Memory B cell (primary cell): ENCODE measurements at regions not wholly inside any gene's neighbourhood (a gene's known extent, or its start where the extent isn't known, plus 50 kb on each side); places are given as distances from the start of the nearest gene placed in this dataset.
"Not testable (repeated sequence)": the region's sequence is repeated elsewhere in the genome, so short reads cannot be mapped to it uniquely, and the experiment has no call there.

Source experiments
- ATAC-seq: fragments of 150-1000 bp; cut with Tn5 transposase; 2 replicates; pipeline ENCODE4 v1.10.0; 2021; ENCODE audit warnings: low read depth, mild to moderate bottlenecking, moderate library complexity
- DNase-seq, 2 donors: peaks; one replicate each; pipeline ENCODE4 v3.0.0; 2022; ENCODE audit warnings: low spot score in 2 of 2
- H3K27ac Mint-ChIP-seq: one replicate; pipeline ENCODE4 v1.8.0; 2022; ENCODE audit warnings: mild to moderate bottlenecking, moderate library complexity, mixed read lengths
- H3K27me3 Mint-ChIP-seq: one replicate; pipeline ENCODE4 v1.8.0; 2022; ENCODE audit warnings: mixed read lengths
- H3K36me3 Mint-ChIP-seq: one replicate; pipeline ENCODE4 v1.8.0; 2022; ENCODE audit warnings: mild to moderate bottlenecking, mixed read lengths
- H3K4me1 Mint-ChIP-seq: one replicate; pipeline ENCODE4 v1.8.0; 2022; ENCODE audit warnings: mixed read lengths
- H3K4me3 Mint-ChIP-seq: one replicate; pipeline ENCODE4 v1.8.0; 2022; ENCODE audit warnings: mild to moderate bottlenecking, moderate library complexity, mixed read lengths
- H3K9me3 Mint-ChIP-seq: one replicate; pipeline ENCODE4 v1.8.0; 2022; ENCODE audit warnings: mixed read lengths

DNA sequence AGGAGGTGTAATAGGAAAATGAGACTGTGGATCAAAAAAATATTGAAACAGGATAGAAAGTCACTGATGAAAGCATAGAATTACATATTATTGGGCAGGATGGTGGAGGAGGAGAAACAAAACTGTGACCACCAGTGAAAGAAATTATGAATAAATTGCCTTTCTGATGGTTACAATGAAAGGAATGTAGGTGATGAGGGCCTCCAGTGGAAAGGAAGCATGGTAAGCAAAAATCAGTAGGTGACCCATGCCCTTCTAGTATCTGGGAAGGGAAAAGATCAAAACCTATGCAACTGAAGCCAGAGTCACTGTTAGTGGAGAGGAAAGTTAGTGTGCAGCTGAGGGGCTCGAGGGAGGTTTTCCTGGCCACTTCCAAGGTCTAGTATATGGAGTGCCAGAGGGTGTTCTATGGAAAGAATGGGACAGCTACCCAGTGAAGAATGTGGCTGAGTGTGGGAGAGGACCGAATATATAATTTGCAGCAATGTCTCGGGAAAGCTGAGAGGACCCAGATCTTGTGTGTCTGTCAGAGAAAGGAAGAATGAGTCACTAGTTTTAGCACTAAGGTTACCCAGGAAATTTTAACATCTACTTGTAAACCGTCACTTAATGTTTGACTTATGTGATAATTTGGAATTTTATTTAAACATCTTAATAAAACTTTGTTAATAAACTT is 146.2 kb downstream of the NFKBIZ start:
- Mint-ChIP-seq H3K4me3 (no peak overlapping the region), H3K4me1 (peaks cover 27% of the 10 kb centered on the region), H3K36me3 (no peaks in the 10 kb centered on the region), H3K9me3 (no peaks in the 10 kb centered on the region), H3K27me3 (no peaks in the 10 kb centered on the region), H3K27ac (no peak overlapping the region)
- ATAC-seq, result no peak
- no peak for DNase-seq

DNA sequence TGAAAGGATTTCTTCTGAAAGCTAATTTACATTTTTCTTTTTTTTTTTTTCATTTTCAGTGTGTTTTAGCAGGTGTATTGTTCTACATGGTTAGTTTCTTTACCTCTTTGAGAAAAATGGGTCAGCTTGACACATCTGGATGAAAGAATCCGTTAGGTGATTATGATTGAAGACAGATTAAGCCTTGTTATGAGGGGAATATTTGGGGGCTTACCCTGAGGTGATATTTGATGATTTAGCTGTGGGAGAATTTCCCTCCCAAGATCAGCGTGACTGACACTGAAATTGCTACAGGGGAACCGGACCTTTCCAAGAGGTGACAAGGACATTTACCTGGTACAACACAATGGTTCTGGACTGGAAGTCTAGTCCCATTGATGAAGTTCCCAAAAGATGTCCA is 147.5 kb downstream of the NFKBIZ start:
- H3K4me1 Mint-ChIP-seq, result peaks cover 31% of the 10 kb centered on the region
- H3K4me3 Mint-ChIP-seq, result no peak overlapping the region
- peak; percentile 61 for ATAC-seq
- no peak for DNase-seq
- H3K36me3 Mint-ChIP-seq, result no peaks in the 10 kb centered on the region
- no peaks in the 10 kb centered on the region for H3K9me3 Mint-ChIP-seq
- no peaks in the 10 kb centered on the region for H3K27me3 Mint-ChIP-seq
- no peak overlapping the region for H3K27ac Mint-ChIP-seq

DNA sequence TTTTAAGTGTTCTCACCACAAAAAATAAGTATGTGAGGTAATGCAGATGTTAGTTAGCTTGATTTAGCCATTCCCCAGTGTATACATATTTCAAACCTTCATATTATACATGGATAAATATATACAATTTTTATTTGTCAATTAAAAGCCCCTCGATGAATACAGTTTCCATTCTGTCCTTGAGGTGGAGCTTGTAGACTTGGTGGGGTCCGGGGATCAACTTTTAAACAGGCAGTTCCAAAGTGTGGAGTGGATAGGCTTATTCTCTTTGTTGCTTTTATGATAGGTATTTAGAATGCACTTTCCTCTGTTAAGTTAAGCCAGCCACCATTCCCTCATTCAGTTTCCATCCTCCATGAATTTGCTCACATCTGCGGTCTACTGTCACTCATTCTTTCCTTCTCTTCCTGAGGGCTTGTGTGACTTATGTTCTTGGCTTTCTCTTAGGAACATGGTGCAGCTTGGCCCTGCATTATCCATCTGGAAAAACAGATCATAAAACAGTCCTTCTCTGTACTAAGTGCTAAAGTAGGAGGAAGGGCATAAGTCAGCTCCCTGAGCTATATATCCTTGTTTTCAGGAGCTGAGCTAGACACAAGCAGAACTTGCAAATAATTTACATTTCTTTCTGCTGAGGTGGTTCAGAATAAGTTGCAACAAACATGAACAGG is 149.1 kb downstream of the NFKBIZ start:
- Mint-ChIP-seq H3K36me3 (no peaks in the 10 kb centered on the region), H3K9me3 (no peaks in the 10 kb centered on the region), H3K27ac (no peak overlapping the region), H3K4me3 (no peak overlapping the region), H3K4me1 (peaks cover 31% of the 10 kb centered on the region), H3K27me3 (no peaks in the 10 kb centered on the region)
- no peak for ATAC-seq
- DNase-seq, result no peak

DNA sequence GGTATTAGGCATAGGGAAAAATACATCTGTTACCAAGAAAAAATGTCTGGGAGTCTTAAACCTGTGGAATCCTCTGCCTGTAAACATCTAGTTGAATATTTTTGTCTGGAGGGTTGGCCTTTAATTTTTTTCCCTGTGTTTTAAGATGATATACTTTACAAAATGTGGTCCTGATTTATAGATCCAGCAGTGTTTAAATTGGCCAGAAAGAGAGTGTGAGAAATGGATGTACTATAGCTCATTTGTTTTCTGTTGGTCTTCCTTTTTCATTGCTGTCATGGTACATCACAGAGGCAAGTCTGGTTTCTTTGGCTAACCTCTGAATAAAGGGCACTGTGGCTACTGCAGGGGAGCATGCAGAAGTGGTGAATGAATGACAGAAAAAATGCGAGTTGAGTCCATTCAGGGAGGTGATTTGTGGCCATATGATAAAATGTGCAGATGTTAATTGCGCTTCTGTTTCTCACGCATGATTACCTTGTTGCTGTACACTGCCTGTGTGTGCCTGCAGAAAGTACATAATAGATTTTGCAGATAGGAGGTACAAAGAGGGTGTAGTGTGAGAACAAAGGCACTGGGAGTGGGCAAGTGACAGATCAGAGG is 150.0 kb downstream of the NFKBIZ start:
- ATAC-seq, result peak; percentile 40
- no peaks in the 10 kb centered on the region for H3K27me3 Mint-ChIP-seq
- no peak overlapping the region for H3K4me3 Mint-ChIP-seq
- DNase-seq, result no peak
- H3K27ac Mint-ChIP-seq, result no peak overlapping the region
- peaks cover 31% of the 10 kb centered on the region for H3K4me1 Mint-ChIP-seq
- no peaks in the 10 kb centered on the region for H3K36me3 Mint-ChIP-seq
- no peaks in the 10 kb centered on the region for H3K9me3 Mint-ChIP-seq

DNA sequence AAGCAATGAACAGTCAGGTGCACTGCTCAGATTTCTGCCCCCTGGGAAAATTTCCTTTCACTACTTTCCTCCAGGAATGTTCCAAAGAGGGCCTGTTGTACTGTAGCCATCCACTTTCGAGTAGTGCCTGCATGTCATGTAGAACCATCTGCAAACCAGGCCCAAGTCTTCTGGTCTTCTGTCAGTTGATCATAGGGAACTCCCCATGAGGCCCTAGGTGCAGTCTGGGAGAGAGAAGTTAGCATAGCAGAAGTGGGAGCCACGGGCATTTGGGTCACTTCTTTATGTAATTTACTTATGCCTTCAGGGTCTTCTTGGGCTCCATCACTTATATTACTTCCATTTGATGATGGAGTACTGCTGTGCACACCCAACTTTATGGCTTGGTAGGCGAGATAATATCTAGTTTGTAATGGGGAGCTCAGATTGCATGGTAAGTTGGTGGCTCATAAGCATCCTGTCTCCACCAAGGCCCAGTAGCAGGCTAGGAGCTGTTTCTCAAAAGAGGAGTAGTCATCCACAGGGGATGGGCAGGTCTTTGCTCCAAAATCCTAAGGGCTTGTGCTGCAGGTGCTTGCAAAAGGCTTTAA is 151.4 kb downstream of the NFKBIZ start:
- DNase-seq, result no peak
- H3K9me3 Mint-ChIP-seq, result no peaks in the 10 kb centered on the region
- no peak overlapping the region for H3K27ac Mint-ChIP-seq
- no peak overlapping the region for H3K4me3 Mint-ChIP-seq
- H3K4me1 Mint-ChIP-seq, result peaks cover 25% of the 10 kb centered on the region
- H3K36me3 Mint-ChIP-seq, result no peaks in the 10 kb centered on the region
- H3K27me3 Mint-ChIP-seq, result no peaks in the 10 kb centered on the region
- peak; percentile 75 for ATAC-seq

DNA sequence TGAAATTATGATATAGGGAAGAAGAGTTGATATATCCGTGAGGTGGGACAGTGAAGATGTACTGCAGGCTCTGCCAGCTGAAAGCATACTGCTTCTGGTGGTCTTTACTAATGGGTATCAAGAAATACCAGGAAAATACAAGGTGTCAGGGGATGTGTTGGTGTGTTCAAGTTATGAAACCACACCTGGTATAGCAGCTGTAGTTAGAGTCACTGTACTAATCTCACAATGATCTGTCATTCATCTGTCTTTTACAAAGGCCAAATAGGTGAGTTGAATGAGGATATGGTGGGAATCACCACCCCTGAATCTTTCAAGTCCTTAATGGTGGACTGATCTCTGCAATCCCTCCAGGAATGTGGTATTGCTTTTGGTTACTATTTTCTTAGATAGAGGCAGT is 152.7 kb downstream of the NFKBIZ start:
- Mint-ChIP-seq H3K27me3 (no peaks in the 10 kb centered on the region), H3K36me3 (no peaks in the 10 kb centered on the region), H3K4me1 (peaks cover 20% of the 10 kb centered on the region), H3K4me3 (no peak overlapping the region), H3K27ac (no peak overlapping the region), H3K9me3 (no peaks in the 10 kb centered on the region)
- DNase-seq (no peak), ATAC-seq (no peak)

DNA sequence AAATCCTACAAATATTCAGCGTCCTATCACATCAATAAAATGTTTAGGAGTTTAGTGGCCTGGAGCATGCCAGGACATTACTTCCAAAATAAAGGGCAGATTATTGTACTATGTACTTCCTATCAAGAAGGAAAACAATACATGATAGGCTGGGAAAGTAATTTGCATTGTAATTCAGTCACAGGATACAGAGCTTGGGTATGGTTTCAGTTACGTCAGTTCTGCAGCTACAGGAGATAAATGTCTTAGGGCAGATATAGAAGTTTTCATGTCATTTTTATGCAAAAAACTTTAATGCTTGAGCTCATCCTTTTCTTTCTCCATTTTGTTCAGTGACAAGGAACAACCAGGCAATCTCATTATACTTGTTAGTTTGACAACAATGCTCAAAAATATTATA is 155.2 kb downstream of the NFKBIZ start:
- H3K9me3 Mint-ChIP-seq, result peaks cover 1% of the 10 kb centered on the region
- DNase-seq (no peak), ATAC-seq (no peak)
- H3K36me3 Mint-ChIP-seq, result peaks cover 2% of the 10 kb centered on the region
- peaks cover 10% of the 10 kb centered on the region for H3K4me1 Mint-ChIP-seq
- H3K4me3 Mint-ChIP-seq, result no peak overlapping the region
- no peak overlapping the region for H3K27ac Mint-ChIP-seq
- H3K27me3 Mint-ChIP-seq, result no peaks in the 10 kb centered on the region

DNA sequence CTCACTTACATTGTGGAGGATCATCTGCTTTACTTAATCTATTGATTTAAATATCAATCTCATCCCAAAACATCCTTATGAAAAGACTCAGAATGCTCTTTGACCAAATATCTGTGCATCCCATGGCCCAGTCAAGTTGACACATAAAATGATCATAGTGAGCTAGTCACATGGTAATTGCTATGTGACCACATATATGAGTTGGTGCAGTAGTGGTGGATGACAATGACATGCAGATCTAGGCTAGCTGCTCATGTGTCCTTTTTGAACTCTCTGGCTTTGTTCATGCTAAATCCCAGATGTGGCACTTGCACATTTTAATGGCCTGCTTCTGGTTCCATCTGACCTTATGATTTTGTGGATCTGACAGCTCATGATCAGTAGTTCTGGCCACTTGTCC is 156.2 kb downstream of the NFKBIZ start:
- Mint-ChIP-seq H3K27me3 (no peaks in the 10 kb centered on the region), H3K9me3 (peaks cover 1% of the 10 kb centered on the region), H3K4me3 (no peak overlapping the region), H3K36me3 (peaks cover 2% of the 10 kb centered on the region), H3K27ac (no peak overlapping the region), H3K4me1 (peaks cover 4% of the 10 kb centered on the region)
- no peak for DNase-seq
- ATAC-seq, result no peak

DNA sequence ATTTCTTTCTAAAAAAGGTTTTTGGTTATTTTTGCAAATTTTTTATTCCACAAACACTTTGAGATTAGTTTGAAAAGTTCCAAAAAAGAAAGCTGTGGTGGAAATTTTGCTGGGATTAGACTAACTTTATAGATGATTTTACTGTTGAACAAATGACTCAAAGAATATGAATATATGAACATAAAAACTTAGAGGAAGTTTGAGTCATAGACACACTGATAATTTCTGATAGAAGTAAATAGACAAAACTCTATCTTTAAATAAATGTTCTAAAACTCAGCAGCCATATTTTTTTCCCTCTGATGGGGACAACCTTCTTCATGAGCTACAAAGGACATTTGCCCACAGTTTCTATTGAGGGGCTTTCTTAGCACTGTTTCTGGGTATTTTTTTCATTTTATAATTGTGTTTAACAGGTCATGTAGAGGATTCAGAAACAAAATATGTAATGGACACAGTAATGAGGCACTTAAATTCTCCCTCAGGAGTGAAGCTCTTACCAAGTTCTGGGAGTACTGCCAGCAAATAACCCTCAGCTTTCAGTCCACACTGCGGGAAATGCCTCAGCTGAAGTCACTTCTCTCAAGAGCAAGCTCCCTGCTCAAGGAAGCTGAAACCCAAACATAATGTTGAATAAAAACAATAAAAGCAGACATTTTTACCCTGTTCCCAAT is 157.6 kb downstream of the NFKBIZ start:
- peaks cover 1% of the 10 kb centered on the region for H3K9me3 Mint-ChIP-seq
- DNase-seq, result no peak
- peaks cover under 1% of the 10 kb centered on the region for H3K4me1 Mint-ChIP-seq
- no peaks in the 10 kb centered on the region for H3K27me3 Mint-ChIP-seq
- no peak for ATAC-seq
- H3K27ac Mint-ChIP-seq, result no peak overlapping the region
- H3K4me3 Mint-ChIP-seq, result no peak overlapping the region
- peaks cover 2% of the 10 kb centered on the region for H3K36me3 Mint-ChIP-seq

DNA sequence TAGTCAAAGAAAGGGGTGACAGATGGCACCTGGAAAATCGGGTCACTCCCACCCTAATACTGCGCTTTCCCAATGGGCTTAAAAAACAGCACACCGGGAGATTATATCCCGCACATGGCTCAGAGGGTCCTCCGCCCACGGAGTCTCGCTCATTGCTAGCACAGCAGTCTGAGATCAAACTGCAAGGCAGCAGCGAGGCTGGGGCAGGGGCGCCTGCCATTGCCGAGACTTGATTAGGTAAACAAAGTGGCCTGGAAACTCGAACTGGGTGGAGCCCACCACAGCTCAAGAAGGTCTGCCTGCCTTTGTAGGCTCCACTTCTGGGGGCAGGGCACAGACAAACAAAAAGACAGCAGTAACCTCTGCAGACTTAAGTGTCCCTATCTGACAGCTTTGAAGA is 159.1 kb downstream of the NFKBIZ start:
- H3K27me3 Mint-ChIP-seq, H3K4me3 Mint-ChIP-seq, ATAC-seq, DNase-seq, H3K27ac Mint-ChIP-seq, H3K4me1 Mint-ChIP-seq, H3K9me3 Mint-ChIP-seq, H3K36me3 Mint-ChIP-seq: not testable (repeated sequence)

DNA sequence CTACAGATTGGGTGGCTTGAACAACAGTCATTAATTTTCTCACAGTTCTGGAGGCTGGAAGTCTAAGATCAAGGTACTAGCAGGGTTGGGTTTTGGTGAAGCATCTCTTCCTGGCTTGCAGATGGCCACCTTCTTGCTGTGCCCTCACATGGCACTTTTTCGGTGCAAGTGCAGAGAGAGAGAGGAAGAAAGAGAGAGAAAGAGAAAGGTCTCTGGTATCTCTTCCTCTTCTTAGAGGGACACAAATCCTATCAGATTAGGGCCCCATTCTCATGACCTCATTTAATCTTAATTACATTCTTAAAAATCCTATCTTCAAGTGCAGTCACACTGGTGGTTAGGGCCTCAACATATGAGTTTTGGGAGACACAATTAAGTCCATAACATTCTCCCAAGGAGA is 167.1 kb downstream of the NFKBIZ start:
- Mint-ChIP-seq H3K4me1 (peaks cover 12% of the 10 kb centered on the region), H3K27ac (no peak overlapping the region), H3K9me3 (peaks cover 2% of the 10 kb centered on the region), H3K27me3 (no peaks in the 10 kb centered on the region), H3K4me3 (no peak overlapping the region), H3K36me3 (peaks cover 2% of the 10 kb centered on the region)
- ATAC-seq (no peak), DNase-seq (no peak)

DNA sequence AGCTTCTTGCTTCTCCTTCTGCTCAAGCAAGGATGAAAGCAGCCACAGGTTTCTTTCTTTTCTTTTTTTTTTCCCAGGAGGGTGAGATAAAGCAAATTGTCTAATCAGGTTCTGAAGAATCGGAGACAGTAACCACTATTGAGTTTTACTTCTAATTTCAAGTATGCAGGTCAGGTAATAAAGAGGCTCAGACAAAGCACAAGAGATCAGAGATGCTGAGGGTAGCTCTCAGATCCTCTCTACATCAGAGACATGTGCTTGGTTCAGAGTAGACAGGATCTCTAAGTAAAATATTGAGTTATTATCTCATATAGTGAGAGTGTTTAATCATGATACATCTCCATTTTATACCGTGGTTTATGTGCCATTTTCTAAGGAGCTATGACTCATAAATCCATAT is 168.5 kb downstream of the NFKBIZ start:
- Mint-ChIP-seq H3K27ac (peak overlapping the region; percentile 51), H3K4me1 (peaks cover 9% of the 10 kb centered on the region), H3K9me3 (peaks cover 2% of the 10 kb centered on the region), H3K27me3 (no peaks in the 10 kb centered on the region), H3K36me3 (no peaks in the 10 kb centered on the region), H3K4me3 (no peak overlapping the region)
- no peak for ATAC-seq
- no peak for DNase-seq

DNA sequence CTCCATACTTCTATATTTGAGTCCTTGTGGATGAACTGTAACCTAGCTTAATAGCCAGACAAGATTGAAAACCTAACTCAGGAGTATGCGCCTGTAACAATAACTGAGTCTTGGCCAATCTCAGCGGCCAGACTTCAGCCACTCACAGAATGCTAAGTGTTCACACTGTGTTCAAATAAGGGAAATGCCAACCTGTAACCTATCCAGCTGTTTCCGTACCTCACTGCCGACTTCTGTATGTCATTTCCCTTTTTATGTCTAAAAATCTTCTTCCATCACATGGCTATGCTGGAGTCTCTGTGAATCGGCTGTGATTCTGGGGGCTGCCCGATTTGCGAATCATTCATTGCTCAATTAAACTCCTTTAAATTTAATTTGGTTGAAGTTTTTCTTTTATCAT is 169.2 kb downstream of the NFKBIZ start:
- peak; percentile 99 for ATAC-seq
- Mint-ChIP-seq H3K4me1 (peaks cover 9% of the 10 kb centered on the region), H3K9me3 (peaks cover 2% of the 10 kb centered on the region), H3K36me3 (no peaks in the 10 kb centered on the region), H3K27me3 (no peaks in the 10 kb centered on the region), H3K27ac (peak overlapping the region; percentile 42), H3K4me3 (no peak overlapping the region)
- peak in 1 of 2 donors; percentile 35 for DNase-seq

DNA sequence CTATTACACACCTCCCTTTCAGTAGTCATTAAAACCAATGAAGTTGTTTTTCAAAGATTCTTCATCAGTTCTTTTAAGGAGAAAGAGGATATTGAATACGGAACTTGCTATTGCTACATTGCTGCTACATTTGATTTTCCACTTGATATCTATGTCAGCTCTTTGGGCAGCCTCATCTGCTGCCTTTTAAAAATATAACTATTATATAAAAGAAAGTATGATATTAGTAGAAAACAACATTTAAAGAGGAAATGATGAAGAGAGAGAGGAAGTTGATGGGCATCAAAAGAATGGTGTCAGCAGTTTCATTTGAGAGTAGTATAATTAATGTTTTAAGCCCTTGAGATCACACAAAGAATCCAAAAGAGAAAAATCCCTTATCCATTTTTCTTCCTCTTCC is 171.4 kb downstream of the NFKBIZ start:
- peaks cover 13% of the 10 kb centered on the region for H3K4me1 Mint-ChIP-seq

More for the DNA sequence above, 171.4 kb downstream of the NFKBIZ start:
- ATAC-seq (no peak), DNase-seq (no peak)
- Mint-ChIP-seq H3K36me3 (no peaks in the 10 kb centered on the region), H3K4me3 (no peak overlapping the region), H3K27me3 (no peaks in the 10 kb centered on the region), H3K9me3 (peaks cover 2% of the 10 kb centered on the region), H3K27ac (no peak overlapping the region)
